GM12892 (cell line): ENCODE measurements at regions not wholly inside any gene's neighbourhood (a gene's known extent, or its start where the extent isn't known, plus 50 kb on each side); places are given as distances from the start of the nearest gene placed in this dataset.

Experiments used
- POLR2AphosphoS5 ChIP-seq: IDR thresholded peaks from 2 replicates; pipeline ENCODE4 v1.6.1; 2011; ENCODE audit warnings: low read depth, low read length, control low read depth
- TAF1 ChIP-seq: IDR thresholded peaks from 2 replicates; pipeline ENCODE4 v1.6.1; 2011; ENCODE audit warnings: low read depth, mild to moderate bottlenecking, control low read depth, low read length, borderline replicate concordance

- TF ChIP-seq POLR2AphosphoS5, result no peak
- no peak for TF ChIP-seq TAF1
These were observed 181.0 kb upstream of the HNRNPA3 start for GRCh38 chr2:177031438-177032180.
